Heart left ventricle (tissue), 16 donors: ENCODE measurements at regions not wholly inside any gene's neighbourhood (a gene's known extent, or its start where the extent isn't known, plus 50 kb on each side); places are given as distances from the start of the nearest gene placed in this dataset.
"Not testable (repeated sequence)": the region's sequence is repeated elsewhere in the genome, so short reads cannot be mapped to it uniquely, and the experiment has no call there.

ENCODE experiments used
- ATAC-seq, 4 donors: fragments of 200-7000 bp; cut with Tn5 transposase; one replicate each; pipeline ENCODE4 v1.9.1; 2020 to 2022; ENCODE audit warnings: moderate library complexity in 4 of 4, mild to moderate bottlenecking in 3 of 4, moderate number of reproducible peaks in 1 of 4
- DNase-seq, 5 donors: peaks; one replicate each; pipeline ENCODE4 v3.0.0-alpha.2; 2020
- H3K27ac ChIP-seq, 12 donors: fragments of 200-600 bp; sonication (generic) in 4 of 12; one replicate each; pipeline versions ENCODE4 v1.5.0 to v1.8.0; 2016 to 2022; ENCODE audit warnings: mild to moderate bottlenecking in 2 of 12
- H3K27me3 ChIP-seq, 9 donors: fragments of 200-600 bp; sonication (generic) in 2 of 9; one replicate each; pipeline versions ENCODE4 v1.5.1 to v1.8.0; 2016 to 2022; ENCODE audit warnings: mild to moderate bottlenecking in 3 of 9
- H3K36me3 ChIP-seq, 9 donors: fragments of 200-600 bp; sonication (generic) in 2 of 9; one replicate each; pipeline versions ENCODE4 v1.5.0 to v1.8.0; 2018 to 2022; ENCODE audit warnings: mild to moderate bottlenecking in 2 of 9
- H3K4me1 ChIP-seq, 12 donors: fragments of 200-600 bp; sonication (generic) in 4 of 12; one replicate each; pipeline versions ENCODE4 v1.5.0 to v1.8.0; 2016 to 2022; ENCODE audit warnings: mild to moderate bottlenecking in 3 of 12
- H3K4me3 ChIP-seq, 12 donors: fragments of 200-600 bp; sonication (generic) in 4 of 12; one replicate each; pipeline versions ENCODE4 v1.5.0 to v1.8.0; 2017 to 2022; ENCODE audit warnings: mild to moderate bottlenecking in 9 of 12, moderate library complexity in 4 of 12
- H3K9me3 ChIP-seq, 12 donors: fragments of 200-600 bp; sonication (generic) in 4 of 12; one replicate each; pipeline versions ENCODE4 v1.5.0 to v1.8.0; 2016 to 2022; ENCODE audit warnings: mild to moderate bottlenecking in 1 of 12
- POLR2A ChIP-seq, 2 donors: fragments of 450-650 bp; IDR thresholded peaks; one replicate each; pipeline ENCODE4 v1.6.1; 2017; ENCODE audit warnings: antibody characterized with exemption in 2 of 2, mild to moderate bottlenecking in 2 of 2, moderate library complexity in 2 of 2
- WGBS, 4 donors: extraction: QIAGEN DNeasy Blood & Tissue Kit in 2 of 4; methylation state at CpG; one replicate each; pipeline versions ENCODE4 v1.1.5 to v1.1.7; 2013 to 2018; 5-methylcytosine and 5-hydroxymethylcytosine counted together
- intact Hi-C, 10 donors: fragments of 100-400 bp; cut with DNase I; formaldehyde crosslinking; loops; one replicate each; pipeline versions ENCODE4 v1.11.1 to v1.14.2; 2022
- TF ChIP-seq, protein P1 (sequence below), 12 donors: fragments of 200-600 bp; sonication (generic) in 4 of 12; IDR thresholded peaks; one replicate each; pipeline versions ENCODE4 v1.5.0 to v1.8.0; 2018 to 2022; ENCODE audit warnings: antibody characterized with exemption in 12 of 12, mild to moderate bottlenecking in 5 of 12
- donor health status: ischemic (EF 13 %, LVEDD 7.1; RV severe dilation, severe dysfunction).
- donor health status: healthy with polysubstance abuse.
- donor health status: DM: no; HTN: yes; CAD: no.
- donor health status: DM: no; HTN: no; CAD: no.
- donor health status: ischemic (EF 25% LVEDD 6.9; RV normal size, moderate dysfunction).
- donor health status: ischemic (EF 25% LVEDD 5.7; RV mildly dilated, moderate dysfunction).
- donor health status: healthy.
- donor health status: DM: yes; HTN: yes; CAD: no.
- donor health status: ischemic (EF 35%, LVEDD 5.7; RV mildly dilated, moderate dysfunction).
- donor health status: nonischemic (EF 11% LVEDD 7.7; RV severe dilation, severe dysfunction).
- donor health status: DM: yes; HTN: yes; CAD: no.
- donor health status: PGD.
- donor health status: ischemic (EF 29% LVEDD 5.4; RV normal size, mild dysfunction).
- donor health status: nonischemic (EF 23%, LVEDD 6.1; RV moderate dilation, normal function).

DNA sequence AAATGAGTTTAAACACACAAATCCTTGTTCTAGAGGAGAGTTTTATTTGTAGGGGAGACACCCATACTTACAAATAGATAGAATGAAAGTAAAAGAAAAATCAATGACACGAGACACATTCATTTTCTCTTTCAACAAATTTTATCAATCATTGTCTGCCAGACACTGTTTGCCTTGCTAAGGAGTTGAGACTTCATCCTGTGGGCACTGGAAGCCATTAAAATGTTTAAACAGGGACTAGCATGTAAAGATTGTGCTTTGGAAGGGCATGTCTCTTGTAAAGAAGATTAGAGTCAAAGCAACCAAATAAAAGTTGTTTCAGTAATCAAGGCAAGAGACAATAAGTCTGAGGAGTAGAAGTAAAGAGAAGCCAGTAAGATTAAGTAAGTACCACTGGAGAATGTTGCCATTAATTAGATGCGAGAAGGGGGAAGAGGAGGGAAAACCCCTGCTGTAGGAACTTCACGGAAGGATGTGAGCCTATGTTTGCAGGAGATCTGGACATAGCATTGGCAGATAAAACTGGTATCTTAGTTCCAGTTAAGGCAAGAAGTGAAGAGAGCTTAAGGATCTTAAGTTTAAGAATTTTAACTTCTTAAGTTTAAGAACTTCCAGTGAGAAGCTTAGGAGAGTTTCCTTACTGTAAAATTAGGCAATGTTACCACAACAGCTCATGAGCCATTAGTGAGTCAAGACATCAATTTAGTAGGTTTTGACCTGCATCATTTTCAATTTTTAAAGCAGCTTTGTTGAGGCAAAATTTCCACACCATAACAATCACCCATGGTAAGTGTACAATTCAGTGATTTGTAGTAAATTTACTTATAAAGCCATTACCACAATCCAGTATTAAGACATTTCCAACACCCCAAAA lies 117.0 kb upstream of the UST start:
- Histone ChIP-seq H3K36me3 (no peaks in the 10 kb centered on the region), H3K27me3 (no peaks in the 10 kb centered on the region), H3K4me3 (no peak overlapping the region), H3K4me1 (peaks cover 0 to 14% (median 0%) of the 10 kb centered on the region in 12 donors), H3K27ac (no peak overlapping the region), H3K9me3 (no peaks in the 10 kb centered on the region)
- ATAC-seq (no peak), DNase-seq (no peak)
- 73 to 83% (median 76%) methylated on average over 3 of the region's 3 CpGs for WGBS, 4 donors
- TF ChIP-seq POLR2A (IDR thresholded peaks at IDR 0.05) = no peak
- TF ChIP-seq, protein P1, sequence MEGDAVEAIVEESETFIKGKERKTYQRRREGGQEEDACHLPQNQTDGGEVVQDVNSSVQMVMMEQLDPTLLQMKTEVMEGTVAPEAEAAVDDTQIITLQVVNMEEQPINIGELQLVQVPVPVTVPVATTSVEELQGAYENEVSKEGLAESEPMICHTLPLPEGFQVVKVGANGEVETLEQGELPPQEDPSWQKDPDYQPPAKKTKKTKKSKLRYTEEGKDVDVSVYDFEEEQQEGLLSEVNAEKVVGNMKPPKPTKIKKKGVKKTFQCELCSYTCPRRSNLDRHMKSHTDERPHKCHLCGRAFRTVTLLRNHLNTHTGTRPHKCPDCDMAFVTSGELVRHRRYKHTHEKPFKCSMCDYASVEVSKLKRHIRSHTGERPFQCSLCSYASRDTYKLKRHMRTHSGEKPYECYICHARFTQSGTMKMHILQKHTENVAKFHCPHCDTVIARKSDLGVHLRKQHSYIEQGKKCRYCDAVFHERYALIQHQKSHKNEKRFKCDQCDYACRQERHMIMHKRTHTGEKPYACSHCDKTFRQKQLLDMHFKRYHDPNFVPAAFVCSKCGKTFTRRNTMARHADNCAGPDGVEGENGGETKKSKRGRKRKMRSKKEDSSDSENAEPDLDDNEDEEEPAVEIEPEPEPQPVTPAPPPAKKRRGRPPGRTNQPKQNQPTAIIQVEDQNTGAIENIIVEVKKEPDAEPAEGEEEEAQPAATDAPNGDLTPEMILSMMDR (IDR thresholded peaks at IDR 0.05) = no peak
- intact Hi-C loops = no loop called here

DNA sequence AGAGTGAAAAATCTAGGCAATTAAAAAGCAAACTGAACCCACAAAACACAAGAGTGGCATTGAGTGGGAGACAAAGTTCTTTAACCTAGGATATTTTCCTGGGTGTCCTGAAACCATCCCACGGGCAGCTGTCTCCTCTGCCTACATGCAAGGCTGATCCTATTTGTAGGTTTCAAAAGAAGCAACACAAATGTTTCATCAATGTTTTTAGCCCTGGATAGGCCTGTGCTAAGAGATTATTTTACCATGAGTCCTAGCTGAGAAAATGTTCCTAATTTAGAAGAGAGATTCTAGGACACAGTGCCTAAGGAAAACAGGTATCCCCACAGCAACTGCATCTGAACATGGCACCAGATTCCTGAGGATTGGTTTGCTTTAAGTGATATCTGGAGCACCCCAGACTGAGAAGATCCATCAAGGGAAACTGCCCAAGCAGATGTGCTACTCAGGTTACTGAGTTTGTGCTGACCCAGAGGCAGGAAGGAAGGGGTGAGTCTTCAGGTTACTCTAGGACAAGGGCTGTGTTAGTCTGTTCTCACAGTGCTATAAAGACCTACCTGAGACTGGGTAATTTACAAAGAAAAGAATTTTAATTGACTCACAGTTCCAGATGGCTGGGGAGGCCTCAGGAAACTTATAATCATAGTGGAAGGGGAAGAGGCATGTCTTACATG lies 111.6 kb upstream of the UST start:
- intact Hi-C loops = no loop called here
- TF ChIP-seq, protein P1 (IDR thresholded peaks at IDR 0.05) = no peak
- no peak for TF ChIP-seq POLR2A (IDR thresholded peaks at IDR 0.05)
- DNase-seq (no peak), ATAC-seq (no peak)
- no peaks in the 10 kb centered on the region for H3K36me3 ChIP-seq
- H3K4me3 ChIP-seq = no peak overlapping the region
- peaks cover 0 to 9% (median 0%) of the 10 kb centered on the region in 12 donors for H3K4me1 ChIP-seq
- no peak overlapping the region for H3K27ac ChIP-seq
- WGBS, 4 donors = 83 to 97% (median 96%) methylated on average over 1 of the region's 1 CpG
- peaks cover 0 to 3% (median 0%) of the 10 kb centered on the region in 12 donors for H3K9me3 ChIP-seq
- H3K27me3 ChIP-seq = no peaks in the 10 kb centered on the region

DNA sequence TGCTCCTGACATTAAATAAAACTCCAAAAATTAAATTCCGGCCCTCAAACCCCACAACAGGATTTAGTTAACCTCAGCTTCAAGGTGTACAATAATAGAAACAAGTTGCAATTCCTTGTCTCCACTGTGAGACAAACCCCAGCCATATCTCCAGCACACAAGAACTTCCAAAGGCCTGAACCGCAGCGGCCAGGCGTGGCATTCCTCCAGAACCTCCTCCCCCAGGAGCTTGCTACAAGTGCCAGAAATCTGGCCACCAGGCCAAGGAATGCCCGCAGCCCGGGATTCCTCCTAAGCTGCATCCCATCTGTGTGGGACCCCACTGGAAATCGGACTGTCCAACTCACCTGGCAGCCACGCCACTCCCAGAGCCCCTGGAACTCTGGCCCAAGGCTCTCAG lies 105.0 kb upstream of the UST start:
- intact Hi-C loops, H3K36me3 ChIP-seq, H3K27me3 ChIP-seq, ATAC-seq, H3K4me1 ChIP-seq, H3K4me3 ChIP-seq, H3K27ac ChIP-seq, H3K9me3 ChIP-seq: not testable (repeated sequence)
- WGBS, 4 donors = 61 to 73% (median 62%) methylated on average over 4 to 8 of the region's 8 CpGs
- DNase-seq = peak in 1 of 5 donors; percentile 44

- H3K9me3 ChIP-seq, H3K36me3 ChIP-seq, ATAC-seq, H3K27ac ChIP-seq, H3K4me1 ChIP-seq, intact Hi-C loops, DNase-seq, H3K27me3 ChIP-seq, H3K4me3 ChIP-seq: not testable (repeated sequence)
- 80 to 87% (median 83%) methylated on average over 3 to 5 of the region's 5 CpGs for WGBS, 4 donors
These were observed 103.6 kb upstream of the UST start for GRCh38 chr6:148643208-148643607.

DNA sequence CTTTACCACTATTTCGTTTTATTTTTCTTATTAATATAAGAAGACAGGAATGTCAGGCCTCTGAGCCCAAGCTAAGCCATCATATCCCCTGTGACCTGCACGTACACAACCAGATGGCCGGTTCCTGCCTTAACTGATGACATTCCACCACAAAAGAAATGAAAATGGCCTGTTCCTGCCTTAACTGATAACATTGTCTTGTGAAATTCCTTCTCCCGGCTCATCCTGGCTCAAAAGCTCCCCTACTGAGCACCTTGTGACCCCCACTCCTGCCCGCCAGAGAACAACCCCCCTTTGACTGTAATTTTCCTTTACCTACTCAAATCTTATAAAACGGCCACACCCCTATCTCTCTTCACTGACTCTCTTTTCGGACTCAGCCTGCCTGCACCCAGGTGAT lies 101.8 kb upstream of the UST start:
- peaks cover 0 to 19% (median 0%) of the 10 kb centered on the region in 12 donors for H3K4me1 ChIP-seq
- DNase-seq, H3K9me3 ChIP-seq, H3K4me3 ChIP-seq, H3K27me3 ChIP-seq, intact Hi-C loops, H3K27ac ChIP-seq, H3K36me3 ChIP-seq, ATAC-seq: not testable (repeated sequence)
- 59 to 69% (median 61%) methylated on average over 7 of the region's 7 CpGs for WGBS, 4 donors
